H1 (cell line): ENCODE measurements at regions not wholly inside any gene's neighbourhood (a gene's known extent, or its start where the extent isn't known, plus 50 kb on each side); places are given as distances from the start of the nearest gene placed in this dataset.

Source experiments
- CTCF ChIA-PET: fragments of 300-600 bp; sonication (Branson Sonifier 250); formaldehyde crosslinking; loops from one replicate; lab custom pipeline; 2021; ENCODE audit not compliant: partially characterized antibody; lab: Charles Lee
- POLR2A ChIA-PET: fragments of 300-600 bp; sonication (Branson Sonifier 250); formaldehyde crosslinking; loops from one replicate; lab custom pipeline; 2021; ENCODE audit warnings: inconsistent platforms; ENCODE audit not compliant: partially characterized antibody; lab: Charles Lee
- DNase-seq, 2 experiments: peaks; one replicate each; pipeline versions ENCODE4 v3.0.0 to v3.0.0-alpha.2; 2010 to 2022; ENCODE audit warnings: low spot score in 2 of 2, low read depth in 1 of 2, mixed read lengths in 1 of 2
- FAIRE-seq: peaks from 2 replicates; lab custom pipeline; 2011; peaks lifted over from hg19 to GRCh38; lab: Jason Lieb, UNC
- H2AFZ ChIP-seq: 2 replicates; pipeline ENCODE4 v1.8.1; 2012; ENCODE audit warnings: low read length, inconsistent platforms
- H2AK5ac ChIP-seq: 2 replicates; pipeline ENCODE4 v1.6.1; 2013; ENCODE audit warnings: low read depth, low read length
- H2BK120ac ChIP-seq: replicated peaks from 2 replicates; pipeline ENCODE3; 2013; ENCODE audit warnings: low read depth, low read length, inconsistent platforms
- H2BK12ac ChIP-seq: 2 replicates; pipeline ENCODE4 v1.6.1; 2013; ENCODE audit warnings: low read depth, low read length
- H2BK15ac ChIP-seq: 2 replicates; pipeline ENCODE4 v1.6.1; 2013; ENCODE audit warnings: low read length
- H2BK20ac ChIP-seq: 2 replicates; pipeline ENCODE4 v1.6.1; 2013; ENCODE audit warnings: low read length
- H2BK5ac ChIP-seq: 2 replicates; pipeline ENCODE4 v1.6.1; 2013; ENCODE audit warnings: low read depth, low read length
- H3K14ac ChIP-seq: 2 replicates; pipeline ENCODE4 v1.6.1; 2013; ENCODE audit warnings: inconsistent platforms; ENCODE audit not compliant: insufficient read length
- H3K18ac ChIP-seq: 2 replicates; pipeline ENCODE4 v1.6.1; 2013; ENCODE audit warnings: low read length; ENCODE audit errors: extremely low read depth
- H3K23ac ChIP-seq: 2 replicates; pipeline ENCODE4 v1.6.1; 2013; ENCODE audit warnings: inconsistent platforms; ENCODE audit not compliant: insufficient read length
- H3K23me2 ChIP-seq: 2 replicates; pipeline ENCODE4 v1.6.1; 2013; ENCODE audit warnings: low read depth, low read length
- H3K27ac ChIP-seq: 2 replicates; pipeline ENCODE4 v1.6.1; 2011; ENCODE audit warnings: low read depth, low read length, inconsistent platforms
- H3K27me3 ChIP-seq, 4 experiments: replicated peaks in 1 of 4; 1 replicate in 1 of 4; 2 replicates in 3 of 4; pipeline versions ENCODE4 v1.6.1 to v1.8.1; 2011 to 2013; ENCODE audit warnings: low read length in 3 of 4, mild to moderate bottlenecking in 3 of 4, inconsistent platforms in 2 of 4, mixed read lengths in 2 of 4, moderate library complexity in 1 of 4; ENCODE audit not compliant: control insufficient read depth in 3 of 4, insufficient read depth in 3 of 4; ENCODE audit errors: extremely low read depth in 1 of 4
- H3K36me3 ChIP-seq, 4 experiments: 2 replicates each; pipeline versions ENCODE4 v1.6.1 to v1.8.1; 2011 to 2013; ENCODE audit warnings: mild to moderate bottlenecking in 4 of 4, low read length in 3 of 4, moderate library complexity in 2 of 4, control low read depth in 1 of 4, inconsistent platforms in 1 of 4; ENCODE audit not compliant: insufficient read depth in 4 of 4, control insufficient read depth in 2 of 4
- H3K4ac ChIP-seq: replicated peaks from 2 replicates; pipeline ENCODE3; 2013; ENCODE audit warnings: low read length, low read depth, mixed read lengths, inconsistent platforms; ENCODE audit not compliant: insufficient read length
- H3K4me1 ChIP-seq, 4 experiments: replicated peaks in 1 of 4; 1 replicate in 1 of 4; 2 replicates in 3 of 4; pipeline versions ENCODE4 v1.6.1 to v1.8.1; 2011 to 2013; ENCODE audit warnings: low read length in 3 of 4, inconsistent platforms in 2 of 4, mixed read lengths in 1 of 4; ENCODE audit not compliant: insufficient read depth in 4 of 4, control insufficient read depth in 3 of 4
- H3K4me2 ChIP-seq, 2 experiments: 2 replicates each; pipeline versions ENCODE4 v1.6.1 to v1.8.1; 2011 to 2013; ENCODE audit warnings: low read depth in 2 of 2, low read length in 2 of 2, control low read depth in 1 of 2, inconsistent platforms in 1 of 2, mild to moderate bottlenecking in 1 of 2; ENCODE audit not compliant: insufficient read depth in 1 of 2
- H3K4me3 ChIP-seq, 4 experiments: fragments of 200-600, 300-600 bp in 1 of 4; sonication (generic), shearing (Covaris generic), sonication (Bioruptor Twin) in 1 of 4; 2 replicates each; pipeline versions ENCODE4 v1.5.1 to v1.8.1; 2011 to 2016; ENCODE audit warnings: low read length in 4 of 4, low read depth in 3 of 4, control low read depth in 2 of 4, inconsistent platforms in 2 of 4, mild to moderate bottlenecking in 2 of 4, mixed read lengths in 1 of 4, moderate library complexity in 1 of 4; ENCODE audit not compliant: insufficient read depth in 2 of 4; ENCODE audit errors: extremely low read depth in 1 of 4
- H3K56ac ChIP-seq: replicated peaks from 2 replicates; pipeline ENCODE3; 2013; ENCODE audit warnings: low read depth, mild to moderate bottlenecking, mixed read lengths, low read length, inconsistent platforms; ENCODE audit not compliant: insufficient read length
- H3K79me1 ChIP-seq: 2 replicates; pipeline ENCODE4 v1.6.1; 2013; ENCODE audit warnings: low read depth, low read length, control low read depth
- H3K79me2 ChIP-seq, 2 experiments: 2 replicates each; pipeline versions ENCODE4 v1.6.1 to v1.8.1; 2012 to 2013; ENCODE audit warnings: low read length in 2 of 2, mild to moderate bottlenecking in 2 of 2, inconsistent platforms in 1 of 2; ENCODE audit not compliant: insufficient read depth in 2 of 2, control insufficient read depth in 1 of 2
- H3K9ac ChIP-seq, 4 experiments: replicated peaks in 1 of 4; 1 replicate in 1 of 4; 2 replicates in 3 of 4; pipeline versions ENCODE4 v1.6.1 to v1.8.1; 2011 to 2013; ENCODE audit warnings: low read depth in 3 of 4, low read length in 3 of 4, control low read depth in 2 of 4, mild to moderate bottlenecking in 2 of 4, moderate library complexity in 2 of 4, inconsistent platforms in 1 of 4; ENCODE audit errors: extremely low read depth in 1 of 4
- H3K9me3 ChIP-seq, 2 experiments: 2 replicates each; pipeline versions ENCODE4 v1.6.1 to v1.8.1; 2012 to 2013; ENCODE audit warnings: mild to moderate bottlenecking in 2 of 2, moderate library complexity in 2 of 2, control low read depth in 1 of 2, inconsistent platforms in 1 of 2, low read depth in 1 of 2, low read length in 1 of 2, mixed read lengths in 1 of 2; ENCODE audit not compliant: insufficient read depth in 2 of 2
- H4K20me1 ChIP-seq, 2 experiments: replicated peaks in 1 of 2; 2 replicates each; pipeline versions ENCODE3 to v1.8.1; 2011 to 2013; ENCODE audit warnings: inconsistent platforms in 2 of 2, low read length in 2 of 2, mild to moderate bottlenecking in 1 of 2; ENCODE audit not compliant: insufficient read depth in 2 of 2, control insufficient read depth in 1 of 2
- H4K5ac ChIP-seq: 2 replicates; pipeline ENCODE4 v1.6.1; 2013; ENCODE audit warnings: low read length, low read depth, mixed read lengths, inconsistent platforms; ENCODE audit not compliant: insufficient read length
- H4K8ac ChIP-seq: 2 replicates; pipeline ENCODE4 v1.8.0; 2013; ENCODE audit warnings: mild to moderate bottlenecking, moderate library complexity, low read length, inconsistent platforms; ENCODE audit not compliant: insufficient read depth; ENCODE audit errors: extremely low read depth
- H4K91ac ChIP-seq: replicated peaks from 2 replicates; pipeline ENCODE3; 2013; ENCODE audit warnings: low read length, mixed read lengths, inconsistent platforms; ENCODE audit not compliant: insufficient read length
- POLR2A ChIP-seq, 2 experiments: IDR thresholded peaks; 1 replicate in 1 of 2; 2 replicates in 1 of 2; pipeline ENCODE4 v1.6.1; 2011; ENCODE audit warnings: low read depth in 2 of 2, low read length in 2 of 2, mild to moderate bottlenecking in 2 of 2; ENCODE audit errors: control extremely low read depth in 1 of 2
- RXRA ChIP-seq: IDR thresholded peaks from 2 replicates; pipeline ENCODE4 v1.6.1; 2011; ENCODE audit warnings: low read depth, mild to moderate bottlenecking, low read length, moderate library complexity; ENCODE audit not compliant: insufficient read depth
- WGBS, 2 experiments: shearing (Covaris generic) in 1 of 2; methylation state at CpG; one replicate each; pipeline versions ENCODE4 v1.1.6 to v1.1.7; 2013 to 2015; ENCODE audit warnings: low lambda C conversion rate in 2 of 2, mixed read lengths in 2 of 2, inconsistent platforms in 1 of 2, low coverage in 1 of 2, missing lambda C conversion rate in 1 of 2; ENCODE audit not compliant: insufficient replicate concordance in 2 of 2, insufficient coverage in 1 of 2, insufficient read length in 1 of 2; ENCODE audit errors: extremely low coverage in 1 of 2, missing lambda C conversion rate in 1 of 2; 5-methylcytosine and 5-hydroxymethylcytosine counted together

DNA sequence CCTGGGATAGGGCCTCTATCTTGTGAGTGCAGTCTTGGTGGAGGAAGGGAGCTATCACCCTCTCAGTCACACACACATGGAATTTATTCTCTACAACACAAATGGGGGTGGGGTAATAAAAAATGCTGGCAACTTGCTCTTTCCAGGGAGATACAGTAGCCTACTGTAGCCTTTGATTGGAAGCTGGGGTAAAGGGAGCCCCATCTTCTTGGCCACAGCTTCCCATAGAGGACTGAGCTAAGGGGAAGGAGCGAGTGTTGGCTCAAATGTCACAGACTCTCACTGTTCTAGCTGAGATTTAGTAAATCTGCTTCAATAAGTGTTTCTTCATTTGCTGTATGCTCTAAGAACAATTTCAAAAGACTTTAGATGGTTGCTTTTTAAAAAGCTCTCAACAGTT lies 222.2 kb upstream of the CXCL12 start:
- H3K14ac ChIP-seq, result no peak overlapping the region

More for the DNA sequence above, 222.2 kb upstream of the CXCL12 start:
- WGBS, 2 experiments, result 100% methylated on average over 1 of the region's 1 CpG; no CpG with 5 or more reads in 1 of the 2 experiments
- Histone ChIP-seq H2AFZ (no peak overlapping the region), H3K23me2 (no peaks in the 10 kb centered on the region), H3K27ac (no peak overlapping the region), H2BK120ac (no peak overlapping the region), H3K36me3 (no peaks in the 10 kb centered on the region), H3K56ac (no peak overlapping the region), H2AK5ac (no peak overlapping the region), H3K23ac (no peak overlapping the region), H3K27me3 (no peaks in the 10 kb centered on the region), H2BK15ac (no peak overlapping the region), H3K79me1 (no peaks in the 10 kb centered on the region), H3K79me2 (no peaks in the 10 kb centered on the region), H4K8ac (no peak overlapping the region), H2BK20ac (no peak overlapping the region), H3K4me3 (no peak overlapping the region), H3K9me3 (no peaks in the 10 kb centered on the region), H4K91ac (no peak overlapping the region), H3K9ac (no peak overlapping the region), H4K5ac (no peak overlapping the region), H2BK5ac (no peak overlapping the region), H3K4me1 (no peaks in the 10 kb centered on the region), H4K20me1 (no peaks in the 10 kb centered on the region), H3K4ac (no peak overlapping the region), H2BK12ac (no peak overlapping the region), H3K4me2 (no peak overlapping the region), H3K18ac (no peak overlapping the region)
- POLR2A ChIA-PET, result no interaction called here
- CTCF ChIA-PET, result interaction anchor here (1.1 to 2.0 kb wide), 4 partner anchors 21 to 325 kb away, joined by 3 to 6 read pairs (median 3); no protein-coding TSS in a partner anchor
- DNase-seq (no peak), FAIRE-seq (no peak)
- TF ChIP-seq RXRA (no peak), POLR2A (IDR thresholded peaks at IDR 0.05; ENCODE audit: control extremely low read depth in 1 of 2, low read depth in 2 of 2, low read length in 2 of 2) (no peak)
